NCI-H2196 (cell line): ENCODE measurements at regions not wholly inside any gene's neighbourhood (a gene's known extent, or its start where the extent isn't known, plus 50 kb on each side); places are given as distances from the start of the nearest gene placed in this dataset.

Experiments
- DNase-seq: peaks from one replicate; lab custom pipeline; 2025; ENCODE audit not compliant: unreplicated experiment; lab: John Stamatoyannopoulos, UW

GRCh38 chr4:61049018-61049417 is 151.1 kb upstream of the ADGRL3 start:
- DNase-seq = no peak

- DNase-seq = no peak
Measured at GRCh38 chr4:61067381-61067780, 132.7 kb upstream of the ADGRL3 start.

- no peak for DNase-seq
Measured at GRCh38 chr4:61068060-61068459, 132.1 kb upstream of the ADGRL3 start.

GRCh38 chr4:61068745-61069144 is 131.4 kb upstream of the ADGRL3 start:
- DNase-seq = no peak

GRCh38 chr4:61070269-61070668 is 129.9 kb upstream of the ADGRL3 start:
- DNase-seq = no peak

GRCh38 chr4:61079427-61079826 is 120.7 kb upstream of the ADGRL3 start:
- no peak for DNase-seq

- DNase-seq = no peak
Measured at GRCh38 chr4:61079976-61080375, 120.2 kb upstream of the ADGRL3 start.

DNA sequence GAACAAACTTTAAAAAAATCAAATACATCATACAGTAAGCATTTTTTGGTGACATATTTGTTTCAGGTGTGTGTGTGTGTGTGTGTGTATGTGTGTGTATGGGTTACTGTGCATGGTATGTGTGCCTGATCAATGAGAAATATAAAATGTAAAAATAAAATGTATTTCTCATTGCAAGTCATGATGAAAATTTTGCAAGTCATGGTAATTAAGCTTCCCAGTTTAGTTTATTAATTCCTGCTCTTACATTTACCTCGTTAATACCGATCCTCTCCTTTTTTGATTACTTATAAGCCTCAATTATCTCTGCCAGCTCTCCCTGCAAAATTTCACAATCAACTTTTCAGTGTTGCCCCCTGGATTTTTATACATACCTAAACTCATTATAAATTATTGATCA is 114.6 kb upstream of the ADGRL3 start:
- DNase-seq = no peak

GRCh38 chr4:61086357-61086756 is 113.8 kb upstream of the ADGRL3 start:
- DNase-seq = no peak

- no peak for DNase-seq
Measured at GRCh38 chr4:61086979-61087378, 113.1 kb upstream of the ADGRL3 start.

DNA sequence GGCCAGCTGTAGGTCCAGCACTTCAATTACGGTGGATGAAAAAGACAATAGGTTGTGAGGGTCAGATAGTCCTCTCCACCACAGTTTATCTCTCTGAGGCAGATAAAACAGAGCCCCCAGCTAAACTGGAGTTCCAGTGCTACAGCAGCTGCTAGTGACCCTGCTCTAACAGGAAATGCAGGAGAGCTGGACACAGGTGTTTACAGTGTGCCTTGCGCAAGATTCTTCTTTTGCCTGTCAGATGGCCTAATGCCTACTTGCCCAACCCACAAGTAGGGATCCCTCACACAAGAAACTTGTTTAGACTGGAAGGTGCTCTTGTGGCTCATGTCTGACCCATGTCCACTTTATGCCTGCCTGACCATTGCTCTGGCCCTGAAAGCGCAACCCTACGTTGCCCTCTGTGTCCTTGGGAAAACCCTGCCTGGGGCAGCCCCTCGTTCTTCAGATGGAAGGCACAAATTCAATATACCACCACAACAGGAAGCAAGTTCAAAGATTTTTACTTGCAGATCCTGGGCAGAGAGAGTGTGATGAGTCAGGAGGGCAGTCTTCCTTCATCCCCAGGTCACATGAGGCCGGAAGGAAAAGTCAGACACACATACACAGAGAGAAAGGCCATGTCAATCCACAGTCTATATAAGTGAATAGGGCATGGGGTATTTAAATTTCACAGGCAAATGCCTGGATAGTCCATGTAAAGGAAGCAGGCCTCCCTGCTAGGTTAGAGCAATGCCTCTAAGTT is 105.1 kb upstream of the ADGRL3 start:
- no peak for DNase-seq

DNA sequence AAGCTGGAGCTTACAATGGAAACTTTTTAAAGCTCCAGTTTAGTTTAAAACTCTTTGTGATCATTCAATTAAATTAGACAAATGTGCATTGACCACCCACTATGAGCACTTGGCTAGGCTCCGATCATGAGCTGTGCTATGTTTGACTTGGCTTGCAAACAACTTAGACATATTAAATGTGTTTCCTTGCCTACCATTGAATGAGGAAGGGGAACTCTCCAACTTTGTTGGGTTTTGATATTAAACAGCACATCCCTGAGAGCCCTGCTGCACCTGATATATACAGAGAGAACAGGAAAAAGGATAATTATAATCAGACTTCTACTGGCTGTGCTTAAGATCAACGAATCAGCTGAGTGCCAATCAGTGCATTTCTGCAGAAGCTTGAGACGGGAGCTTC is 71.4 kb upstream of the ADGRL3 start:
- no peak for DNase-seq

- DNase-seq = no peak
Measured at GRCh38 chr4:61129971-61130370, 70.2 kb upstream of the ADGRL3 start.

DNA sequence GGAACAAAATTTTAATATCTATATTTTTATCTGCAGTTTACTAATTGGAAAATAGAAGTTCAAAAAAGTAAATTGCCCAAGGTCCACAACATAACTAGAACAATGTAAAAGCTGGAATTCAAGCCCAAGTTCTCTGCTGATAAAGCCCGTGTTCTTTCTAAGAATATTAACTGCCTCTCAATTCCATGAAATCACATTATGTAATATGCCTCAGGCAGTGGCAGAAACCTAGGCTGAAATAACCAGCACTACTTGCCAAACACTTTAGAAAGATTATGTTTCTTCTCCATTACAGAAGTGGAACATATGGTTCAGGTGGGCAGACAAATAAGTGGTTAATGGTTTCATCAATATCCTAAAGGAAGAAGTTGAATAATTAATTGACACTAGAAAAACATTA is 56.7 kb upstream of the ADGRL3 start:
- no peak for DNase-seq

DNA sequence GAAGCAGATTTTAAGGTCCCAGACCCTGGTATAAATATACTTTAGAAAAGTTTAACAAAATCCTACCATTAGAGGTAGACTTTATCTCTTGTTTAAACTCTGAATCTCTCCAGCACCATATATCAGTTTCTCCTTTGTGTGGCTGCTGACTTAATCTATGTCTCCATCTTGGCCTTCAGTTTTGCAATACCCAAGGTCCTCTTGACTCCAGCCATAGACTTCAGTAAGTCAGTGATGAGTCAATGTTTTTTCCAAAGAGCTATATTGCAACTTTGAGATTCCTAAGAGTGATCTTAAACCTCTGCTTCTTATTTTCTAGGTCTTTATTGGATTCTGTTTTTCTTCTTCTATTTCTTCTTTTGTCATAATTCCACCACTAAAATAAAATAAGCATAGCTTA is 50.8 kb upstream of the ADGRL3 start:
- no peak for DNase-seq
